ENCODE measurements at regions not wholly inside any gene's neighbourhood (a gene's known extent, or its start where the extent isn't known, plus 50 kb on each side); places are given as distances from the start of the nearest gene placed in this dataset.

DNA sequence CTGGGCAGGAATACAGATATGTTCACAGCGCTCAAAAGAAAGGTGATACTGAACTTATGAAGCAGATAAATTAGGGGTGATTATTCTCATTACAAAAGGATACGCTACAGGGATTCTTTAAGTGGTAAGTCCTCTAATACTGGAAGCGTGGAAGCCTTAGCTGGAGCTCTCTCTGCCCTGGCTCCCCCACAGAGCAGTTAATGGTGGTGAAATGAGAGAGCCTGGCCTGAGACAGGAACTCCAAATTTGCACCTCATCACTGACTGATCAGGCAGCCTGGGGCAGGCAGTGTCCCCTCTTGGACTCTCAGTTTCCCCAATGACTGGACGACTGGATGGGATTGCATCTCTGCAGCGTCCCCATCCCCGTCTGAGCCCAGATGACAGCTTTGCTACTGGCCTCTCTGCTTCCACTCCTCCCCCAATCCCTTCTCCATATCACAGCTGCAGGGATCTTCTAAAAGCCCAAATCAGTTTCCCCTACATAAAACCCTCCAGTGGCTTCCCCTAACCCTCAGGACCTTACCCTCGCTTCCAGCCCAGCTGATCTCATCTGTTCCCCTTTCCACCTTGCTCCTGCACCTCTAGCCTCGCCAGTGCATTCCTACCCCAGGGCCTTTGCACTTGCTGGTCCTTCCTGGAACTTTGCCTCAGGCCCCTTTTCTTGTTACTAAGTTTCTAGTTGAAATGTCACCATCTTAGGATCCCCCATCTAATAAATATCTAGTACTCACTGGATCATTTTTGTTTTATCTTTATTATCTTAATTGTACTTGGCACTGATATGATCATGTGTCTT, 171.7 kb upstream of the LHX5 start:
- H3K9me3 ChIP-seq (ENCODE audit: low read depth, low read length, poor library complexity, severe bottlenecking) = no peaks in the 10 kb centered on the region
- ChIA-PET CTCF (no interaction called here), POLR2A (ENCODE audit: low non-redundant PET) (no interaction called here)
- no peak for DNase-seq (ENCODE audit: low spot score)
- no TSS peak for BruUV-seq (replicated peaks)
- intact Hi-C loops (cut with micrococcal nuclease; ENCODE audit: unreplicated experiment) = no loop called here
- no peak for TF ChIP-seq EZH2 (IDR thresholded peaks at IDR 0.05; ENCODE audit: borderline replicate concordance, low read depth, low read length, poor library complexity, severe bottlenecking)
- TF ChIP-seq, protein P1, sequence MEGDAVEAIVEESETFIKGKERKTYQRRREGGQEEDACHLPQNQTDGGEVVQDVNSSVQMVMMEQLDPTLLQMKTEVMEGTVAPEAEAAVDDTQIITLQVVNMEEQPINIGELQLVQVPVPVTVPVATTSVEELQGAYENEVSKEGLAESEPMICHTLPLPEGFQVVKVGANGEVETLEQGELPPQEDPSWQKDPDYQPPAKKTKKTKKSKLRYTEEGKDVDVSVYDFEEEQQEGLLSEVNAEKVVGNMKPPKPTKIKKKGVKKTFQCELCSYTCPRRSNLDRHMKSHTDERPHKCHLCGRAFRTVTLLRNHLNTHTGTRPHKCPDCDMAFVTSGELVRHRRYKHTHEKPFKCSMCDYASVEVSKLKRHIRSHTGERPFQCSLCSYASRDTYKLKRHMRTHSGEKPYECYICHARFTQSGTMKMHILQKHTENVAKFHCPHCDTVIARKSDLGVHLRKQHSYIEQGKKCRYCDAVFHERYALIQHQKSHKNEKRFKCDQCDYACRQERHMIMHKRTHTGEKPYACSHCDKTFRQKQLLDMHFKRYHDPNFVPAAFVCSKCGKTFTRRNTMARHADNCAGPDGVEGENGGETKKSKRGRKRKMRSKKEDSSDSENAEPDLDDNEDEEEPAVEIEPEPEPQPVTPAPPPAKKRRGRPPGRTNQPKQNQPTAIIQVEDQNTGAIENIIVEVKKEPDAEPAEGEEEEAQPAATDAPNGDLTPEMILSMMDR (conservative IDR thresholded peaks at IDR 0.05; ENCODE audit: low read depth, low read length) = no peak
- no peaks in the 10 kb centered on the region for H3K36me3 ChIP-seq (ENCODE audit: insufficient read depth, low read length, poor library complexity, severe bottlenecking)
- H3K27ac ChIP-seq (ENCODE audit: low read depth, low read length, poor library complexity, severe bottlenecking) = no peak overlapping the region
- no peaks in the 10 kb centered on the region for H3K4me1 ChIP-seq (ENCODE audit: insufficient read depth, low read length, poor library complexity, severe bottlenecking)
- peaks cover 45% of the 10 kb centered on the region for H3K27me3 ChIP-seq (replicated peaks; ENCODE audit: insufficient read depth, low read depth, low read length, poor library complexity)
- H3K4me3 ChIP-seq (ENCODE audit: low read depth, low read length, poor library complexity, severe bottlenecking) = no peak overlapping the region

DNA sequence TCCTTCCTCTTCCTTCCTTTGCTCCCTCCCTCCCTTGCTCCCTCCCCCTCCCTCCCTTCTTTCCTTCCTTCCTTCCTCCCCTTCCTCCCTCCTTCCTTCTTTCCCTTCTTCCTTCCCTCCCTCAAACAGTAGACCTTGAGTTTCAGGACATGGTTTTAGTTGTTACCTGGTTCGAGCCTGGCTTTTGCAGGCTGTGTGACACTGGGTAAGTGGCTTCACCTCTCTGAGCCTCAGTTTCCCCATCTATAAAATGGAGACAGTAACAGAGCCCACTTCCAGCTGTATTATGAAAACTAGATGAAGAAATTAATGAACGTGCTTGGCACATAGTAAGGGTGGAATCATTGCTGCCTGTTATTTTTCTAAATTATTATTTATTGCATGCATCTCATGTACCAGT, 171.0 kb upstream of the LHX5 start:
- no peaks in the 10 kb centered on the region for H3K4me1 ChIP-seq (ENCODE audit: insufficient read depth, low read length, poor library complexity, severe bottlenecking)
- POLR2A ChIA-PET (ENCODE audit: low non-redundant PET) = no interaction called here
- peaks cover 45% of the 10 kb centered on the region for H3K27me3 ChIP-seq (replicated peaks; ENCODE audit: insufficient read depth, low read depth, low read length, poor library complexity)
- BruUV-seq (replicated peaks) = no TSS peak
- H3K9me3 ChIP-seq (ENCODE audit: low read depth, low read length, poor library complexity, severe bottlenecking) = no peaks in the 10 kb centered on the region
- TF ChIP-seq, protein P1 (conservative IDR thresholded peaks at IDR 0.05; ENCODE audit: low read depth, low read length) = no peak
- TF ChIP-seq EZH2 (IDR thresholded peaks at IDR 0.05; ENCODE audit: borderline replicate concordance, low read depth, low read length, poor library complexity, severe bottlenecking) = no peak
- no peak overlapping the region for H3K4me3 ChIP-seq (ENCODE audit: low read depth, low read length, poor library complexity, severe bottlenecking)
- H3K36me3 ChIP-seq (ENCODE audit: insufficient read depth, low read length, poor library complexity, severe bottlenecking) = no peaks in the 10 kb centered on the region
- no peak overlapping the region for H3K27ac ChIP-seq (ENCODE audit: low read depth, low read length, poor library complexity, severe bottlenecking)
- CTCF ChIA-PET = no interaction called here
- no peak for DNase-seq (ENCODE audit: low spot score)
- intact Hi-C loops (cut with micrococcal nuclease; ENCODE audit: unreplicated experiment) = no loop called here

DNA sequence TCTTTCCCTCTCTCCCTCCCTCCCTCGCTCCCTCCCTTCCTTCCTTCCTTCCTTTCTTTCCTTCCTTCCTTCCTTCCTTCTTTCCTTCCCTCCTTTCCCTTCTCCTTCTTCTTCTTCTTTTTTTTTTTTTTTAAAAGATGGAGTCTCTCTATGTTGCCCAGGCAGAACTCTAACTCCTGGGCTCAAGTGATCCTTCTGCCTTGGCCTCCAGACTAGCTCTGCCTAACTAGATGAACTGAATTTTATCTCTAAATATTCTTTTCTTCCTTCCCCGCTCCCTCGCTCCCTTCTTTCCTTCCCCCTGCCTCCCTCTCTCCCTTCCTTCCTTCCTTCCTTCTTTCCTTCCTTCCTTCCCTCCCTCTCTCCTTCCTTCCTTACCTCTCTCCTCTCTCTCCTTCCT, 170.5 kb upstream of the LHX5 start:
- Histone ChIP-seq H3K36me3 (ENCODE audit: insufficient read depth, low read length, poor library complexity, severe bottlenecking) (no peaks in the 10 kb centered on the region), H3K9me3 (ENCODE audit: low read depth, low read length, poor library complexity, severe bottlenecking) (no peaks in the 10 kb centered on the region), H3K27me3 (replicated peaks; ENCODE audit: insufficient read depth, low read depth, low read length, poor library complexity) (peaks cover 45% of the 10 kb centered on the region), H3K4me3 (ENCODE audit: low read depth, low read length, poor library complexity, severe bottlenecking) (no peak overlapping the region), H3K27ac (ENCODE audit: low read depth, low read length, poor library complexity, severe bottlenecking) (no peak overlapping the region), H3K4me1 (ENCODE audit: insufficient read depth, low read length, poor library complexity, severe bottlenecking) (no peaks in the 10 kb centered on the region)
- intact Hi-C loops (cut with micrococcal nuclease; ENCODE audit: unreplicated experiment) = no loop called here
- no peak for DNase-seq (ENCODE audit: low spot score)
- ChIA-PET CTCF (no interaction called here), POLR2A (ENCODE audit: low non-redundant PET) (no interaction called here)
- TF ChIP-seq, protein P1 (conservative IDR thresholded peaks at IDR 0.05; ENCODE audit: low read depth, low read length) = no peak
- TF ChIP-seq EZH2 (IDR thresholded peaks at IDR 0.05; ENCODE audit: borderline replicate concordance, low read depth, low read length, poor library complexity, severe bottlenecking) = no peak
- no TSS peak for BruUV-seq (replicated peaks)

All from A673 (cell line).